ENCODE measurements at regions not wholly inside any gene's neighbourhood (a gene's known extent, or its start where the extent isn't known, plus 50 kb on each side); places are given as distances from the start of the nearest gene placed in this dataset.

DNA sequence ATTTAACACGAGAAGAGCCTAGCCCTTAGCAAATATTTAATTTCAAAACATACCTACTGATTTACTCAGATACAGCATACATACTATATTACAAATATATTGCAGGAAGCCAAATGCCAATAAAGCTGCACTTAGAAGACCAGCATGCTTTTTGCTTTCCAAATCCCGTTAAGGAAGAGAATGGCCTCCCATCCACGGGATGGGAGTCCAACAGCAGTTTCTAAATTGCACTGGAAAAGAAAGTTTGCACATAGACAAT is 156.3 kb upstream of the FOXN3 start:
- H3K4me3 ChIP-seq (replicated peaks; ENCODE audit: low read depth, low read length) = no peak overlapping the region
- TF ChIP-seq, protein P1, sequence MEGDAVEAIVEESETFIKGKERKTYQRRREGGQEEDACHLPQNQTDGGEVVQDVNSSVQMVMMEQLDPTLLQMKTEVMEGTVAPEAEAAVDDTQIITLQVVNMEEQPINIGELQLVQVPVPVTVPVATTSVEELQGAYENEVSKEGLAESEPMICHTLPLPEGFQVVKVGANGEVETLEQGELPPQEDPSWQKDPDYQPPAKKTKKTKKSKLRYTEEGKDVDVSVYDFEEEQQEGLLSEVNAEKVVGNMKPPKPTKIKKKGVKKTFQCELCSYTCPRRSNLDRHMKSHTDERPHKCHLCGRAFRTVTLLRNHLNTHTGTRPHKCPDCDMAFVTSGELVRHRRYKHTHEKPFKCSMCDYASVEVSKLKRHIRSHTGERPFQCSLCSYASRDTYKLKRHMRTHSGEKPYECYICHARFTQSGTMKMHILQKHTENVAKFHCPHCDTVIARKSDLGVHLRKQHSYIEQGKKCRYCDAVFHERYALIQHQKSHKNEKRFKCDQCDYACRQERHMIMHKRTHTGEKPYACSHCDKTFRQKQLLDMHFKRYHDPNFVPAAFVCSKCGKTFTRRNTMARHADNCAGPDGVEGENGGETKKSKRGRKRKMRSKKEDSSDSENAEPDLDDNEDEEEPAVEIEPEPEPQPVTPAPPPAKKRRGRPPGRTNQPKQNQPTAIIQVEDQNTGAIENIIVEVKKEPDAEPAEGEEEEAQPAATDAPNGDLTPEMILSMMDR (IDR thresholded peaks at IDR 0.05; ENCODE audit: low read length, missing control alignments) = no peak
- no peak for DNase-seq (ENCODE audit: low read depth)

GRCh38 chr14:89572596-89573398 is 155.8 kb upstream of the FOXN3 start:
- no peak overlapping the region for H3K4me3 ChIP-seq (replicated peaks; ENCODE audit: low read depth, low read length)
- DNase-seq (ENCODE audit: low read depth) = no peak
- TF ChIP-seq, protein P1 (IDR thresholded peaks at IDR 0.05; ENCODE audit: low read length, missing control alignments) = no peak

- no peak for DNase-seq (ENCODE audit: low read depth)
- TF ChIP-seq, protein P1 (IDR thresholded peaks at IDR 0.05; ENCODE audit: low read length, missing control alignments) = no peak
- H3K4me3 ChIP-seq (replicated peaks; ENCODE audit: low read depth, low read length) = no peak overlapping the region
These were observed 154.5 kb upstream of the FOXN3 start for GRCh38 chr14:89571491-89571890.

DNA sequence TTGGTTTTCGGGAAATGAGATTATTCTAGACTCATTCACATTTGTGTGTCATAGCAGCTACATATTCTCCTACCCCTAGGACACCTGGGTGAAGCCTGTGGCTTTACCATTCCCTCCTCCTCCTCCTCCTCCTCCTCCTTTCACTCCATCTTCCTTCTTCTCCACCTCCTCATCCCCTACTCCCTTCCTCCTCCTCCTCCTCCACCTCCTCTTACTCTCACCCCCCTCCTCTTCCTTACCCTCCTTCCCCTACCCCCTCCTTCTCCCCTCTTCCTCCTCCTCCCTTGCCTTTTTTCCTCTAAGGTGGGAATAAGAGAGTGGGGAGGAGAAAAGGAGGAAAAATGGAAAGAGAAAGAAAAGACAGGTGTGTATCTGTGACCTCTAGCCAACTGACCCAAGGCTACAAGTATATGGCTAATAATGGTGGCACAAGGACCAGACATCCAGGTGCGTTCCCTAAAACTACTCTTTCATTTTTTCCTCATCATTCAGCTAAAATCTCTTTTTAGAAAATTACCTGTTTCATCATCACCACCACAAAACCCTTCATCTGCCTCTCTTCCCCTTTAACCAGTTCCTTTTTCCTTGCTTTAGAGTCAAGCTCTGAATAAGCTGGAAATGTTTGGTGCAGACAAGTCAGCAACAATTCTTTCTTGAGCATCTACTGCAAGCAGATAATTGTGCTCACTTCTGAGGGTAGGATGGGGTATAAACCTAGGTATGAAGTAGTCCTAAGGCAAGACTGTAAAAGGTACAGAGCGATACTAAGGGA is 149.8 kb upstream of the FOXN3 start:
- TF ChIP-seq, protein P1 (IDR thresholded peaks at IDR 0.05; ENCODE audit: low read length, missing control alignments) = no peak
- no peak for DNase-seq (ENCODE audit: low read depth)
- no peak overlapping the region for H3K4me3 ChIP-seq (replicated peaks; ENCODE audit: low read depth, low read length)

DNA sequence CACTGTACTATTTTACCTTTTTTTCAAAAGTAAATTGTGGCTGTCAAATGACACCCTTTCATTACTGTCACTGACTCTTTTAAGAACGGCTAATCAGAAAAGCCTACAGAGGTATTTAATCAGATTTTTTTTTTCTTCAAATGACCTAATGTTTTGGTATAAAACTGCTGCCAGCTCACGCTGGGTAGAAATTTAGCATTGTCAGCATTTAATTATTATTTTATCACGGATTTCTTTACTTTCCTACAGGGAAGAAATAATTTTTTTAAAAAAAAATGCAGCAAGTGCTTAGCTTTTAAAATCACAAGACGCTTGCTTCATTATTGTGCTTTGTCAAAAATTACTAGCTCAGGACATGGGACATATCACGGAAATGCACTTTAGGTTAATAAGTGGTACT is 149.1 kb upstream of the FOXN3 start:
- DNase-seq (ENCODE audit: low read depth) = no peak
- TF ChIP-seq, protein P1 (IDR thresholded peaks at IDR 0.05; ENCODE audit: low read length, missing control alignments) = no peak
- H3K4me3 ChIP-seq (replicated peaks; ENCODE audit: low read depth, low read length) = no peak overlapping the region

- TF ChIP-seq, protein P1 (IDR thresholded peaks at IDR 0.05; ENCODE audit: low read length, missing control alignments) = no peak
- DNase-seq (ENCODE audit: low read depth) = no peak
- no peak overlapping the region for H3K4me3 ChIP-seq (replicated peaks; ENCODE audit: low read depth, low read length)
These were observed 148.6 kb upstream of the FOXN3 start for GRCh38 chr14:89565607-89566006.

Data from fibroblast of pulmonary artery (primary cell).